ENCODE measurements at regions not wholly inside any gene's neighbourhood (a gene's known extent, or its start where the extent isn't known, plus 50 kb on each side); places are given as distances from the start of the nearest gene placed in this dataset.

DNA sequence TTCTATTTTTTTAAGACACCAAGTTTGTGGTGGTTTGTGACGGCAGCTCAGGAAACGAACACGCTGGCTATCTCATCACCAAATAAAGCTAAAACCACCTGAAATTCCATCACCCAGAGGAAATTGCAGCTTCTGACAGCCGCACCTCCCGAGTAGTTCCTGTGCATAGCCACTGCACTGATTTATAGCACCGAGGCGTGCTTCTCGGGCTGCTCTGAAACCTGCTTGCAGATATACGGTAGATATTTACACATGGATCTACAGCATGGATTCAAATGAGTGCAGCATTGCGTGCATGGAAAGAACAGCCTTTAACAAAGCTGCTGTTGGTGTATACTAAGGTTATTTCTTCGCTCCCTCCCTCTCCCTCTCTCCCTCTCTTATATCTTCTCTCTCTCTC, 153.8 kb downstream of the PHF2 start:
- no peak for DNase-seq (ENCODE audit: low spot score)

Small RNAs in the stretch of these regions (small RNA-seq; reads per million reads assigned to genes)
- 0 reads per million in 2 experiments for gene MIR4291

Measured in SK-N-DZ (cell line).